Neutrophil (primary cell): ENCODE measurements at regions not wholly inside any gene's neighbourhood (a gene's known extent, or its start where the extent isn't known, plus 50 kb on each side); places are given as distances from the start of the nearest gene placed in this dataset.

Experiments
- H3K27ac ChIP-seq: fragments of 200-600 bp; sonication (generic); 2 replicates; pipeline ENCODE4 v1.5.1; 2016; ENCODE audit warnings: mild to moderate bottlenecking, moderate library complexity
- H3K27me3 ChIP-seq: fragments of 200-600 bp; sonication (generic); 2 replicates; pipeline ENCODE4 v1.6.0; 2016; ENCODE audit warnings: mild to moderate bottlenecking
- H3K36me3 ChIP-seq: fragments of 200-600 bp; sonication (generic); 2 replicates; pipeline ENCODE4 v1.5.1; 2017
- H3K4me1 ChIP-seq, 2 experiments: fragments of 200-600 bp in 1 of 2; sonication (generic) in 1 of 2; 1 replicate in 1 of 2; 2 replicates in 1 of 2; pipeline versions ENCODE4 v1.5.1 to v1.6.1; 2013 to 2016; ENCODE audit warnings: low read depth in 1 of 2, low read length in 1 of 2, mild to moderate bottlenecking in 1 of 2, moderate library complexity in 1 of 2; ENCODE audit not compliant: control insufficient read depth in 1 of 2, insufficient read depth in 1 of 2
- H3K4me3 ChIP-seq, 2 experiments: fragments of 200-600 bp in 1 of 2; sonication (generic) in 1 of 2; 1 replicate in 1 of 2; 2 replicates in 1 of 2; pipeline ENCODE4 v1.5.1; 2013 to 2016; ENCODE audit warnings: low read depth in 1 of 2, low read length in 1 of 2, mild to moderate bottlenecking in 1 of 2, moderate library complexity in 1 of 2
- H3K9me3 ChIP-seq: fragments of 200-600 bp; sonication (generic); 2 replicates; pipeline ENCODE4 v1.5.1; 2016
- TF ChIP-seq, protein P1 (sequence below): fragments of 200-600 bp; sonication (generic); IDR thresholded peaks from 2 replicates; pipeline ENCODE4 v1.5.1; 2016; ENCODE audit warnings: antibody characterized with exemption

GRCh38 chr14:106812788-106813476 is 1286.5 kb downstream of the TMEM121 start:
- H3K4me1 ChIP-seq: no peaks in the 10 kb centered on the region
- no peak overlapping the region for H3K27ac ChIP-seq
- H3K9me3 ChIP-seq: no peaks in the 10 kb centered on the region
- no peaks in the 10 kb centered on the region for H3K36me3 ChIP-seq
- TF ChIP-seq, protein P1, sequence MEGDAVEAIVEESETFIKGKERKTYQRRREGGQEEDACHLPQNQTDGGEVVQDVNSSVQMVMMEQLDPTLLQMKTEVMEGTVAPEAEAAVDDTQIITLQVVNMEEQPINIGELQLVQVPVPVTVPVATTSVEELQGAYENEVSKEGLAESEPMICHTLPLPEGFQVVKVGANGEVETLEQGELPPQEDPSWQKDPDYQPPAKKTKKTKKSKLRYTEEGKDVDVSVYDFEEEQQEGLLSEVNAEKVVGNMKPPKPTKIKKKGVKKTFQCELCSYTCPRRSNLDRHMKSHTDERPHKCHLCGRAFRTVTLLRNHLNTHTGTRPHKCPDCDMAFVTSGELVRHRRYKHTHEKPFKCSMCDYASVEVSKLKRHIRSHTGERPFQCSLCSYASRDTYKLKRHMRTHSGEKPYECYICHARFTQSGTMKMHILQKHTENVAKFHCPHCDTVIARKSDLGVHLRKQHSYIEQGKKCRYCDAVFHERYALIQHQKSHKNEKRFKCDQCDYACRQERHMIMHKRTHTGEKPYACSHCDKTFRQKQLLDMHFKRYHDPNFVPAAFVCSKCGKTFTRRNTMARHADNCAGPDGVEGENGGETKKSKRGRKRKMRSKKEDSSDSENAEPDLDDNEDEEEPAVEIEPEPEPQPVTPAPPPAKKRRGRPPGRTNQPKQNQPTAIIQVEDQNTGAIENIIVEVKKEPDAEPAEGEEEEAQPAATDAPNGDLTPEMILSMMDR: no peak
- H3K4me3 ChIP-seq: no peak overlapping the region
- H3K27me3 ChIP-seq: no peaks in the 10 kb centered on the region

DNA sequence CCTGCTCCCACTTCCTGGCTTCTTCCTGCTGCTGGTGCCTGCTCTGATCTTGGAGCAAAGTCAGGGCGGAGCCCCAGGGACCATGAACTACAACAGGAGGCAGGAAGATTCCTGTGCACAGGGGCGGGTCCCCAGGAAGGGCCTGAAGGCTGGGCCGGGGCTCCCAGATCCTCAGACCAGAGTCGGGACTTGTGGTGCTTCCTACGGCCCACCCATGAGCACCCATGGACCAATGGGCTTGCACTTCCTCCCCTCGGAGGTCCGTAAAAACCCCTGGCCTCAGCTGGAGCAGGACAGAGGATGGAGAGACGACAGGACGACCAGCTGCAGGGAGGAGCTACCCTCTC is 1287.1 kb downstream of the TMEM121 start:
- Histone ChIP-seq H3K36me3 (no peaks in the 10 kb centered on the region), H3K9me3 (no peaks in the 10 kb centered on the region), H3K4me3 (no peak overlapping the region), H3K4me1 (no peaks in the 10 kb centered on the region), H3K27ac (no peak overlapping the region), H3K27me3 (no peaks in the 10 kb centered on the region)
- TF ChIP-seq, protein P1: no peak

DNA sequence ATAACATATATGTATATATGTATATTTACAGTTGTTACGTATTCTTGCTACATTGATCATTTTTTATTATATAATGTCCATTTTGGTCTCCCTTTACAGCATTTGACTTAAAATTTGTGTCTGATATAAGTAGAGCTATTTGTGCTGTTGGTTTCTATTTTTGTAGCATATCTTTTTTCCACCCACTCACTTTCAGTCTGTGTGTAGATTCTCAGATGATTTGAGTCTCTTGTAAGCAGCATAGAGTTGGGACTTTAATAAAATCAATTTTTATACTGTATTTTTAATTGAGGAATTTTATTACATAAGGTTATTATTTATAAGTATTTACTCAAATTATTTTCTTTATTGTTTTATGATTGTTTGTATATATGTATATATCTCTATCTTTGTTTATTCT is 1293.7 kb downstream of the TMEM121 start:
- Histone ChIP-seq H3K36me3 (no peaks in the 10 kb centered on the region), H3K4me1 (no peaks in the 10 kb centered on the region), H3K27ac (no peak overlapping the region), H3K9me3 (no peaks in the 10 kb centered on the region), H3K4me3 (no peak overlapping the region), H3K27me3 (no peaks in the 10 kb centered on the region)
- TF ChIP-seq, protein P1: no peak

DNA sequence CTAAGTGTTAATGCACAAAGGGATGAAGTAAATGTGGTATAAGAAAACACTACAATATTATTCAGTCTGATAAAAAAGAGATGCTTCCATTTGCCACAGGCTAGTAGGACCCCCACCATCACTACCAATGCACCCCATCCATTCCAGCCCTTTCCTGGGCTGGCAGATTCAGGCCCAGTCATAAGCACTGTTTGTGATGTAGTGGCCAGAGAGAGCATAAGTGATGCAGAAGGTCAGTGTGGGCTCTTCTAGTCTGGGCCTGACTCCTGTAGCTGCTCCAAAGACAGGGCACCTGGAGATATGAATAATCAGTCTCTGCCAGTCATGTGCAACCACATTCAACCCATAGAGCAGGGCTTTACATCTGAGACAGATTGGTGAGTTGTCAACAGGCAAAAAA is 1294.7 kb downstream of the TMEM121 start:
- Histone ChIP-seq H3K9me3 (no peaks in the 10 kb centered on the region), H3K4me1 (no peaks in the 10 kb centered on the region), H3K4me3 (no peak overlapping the region), H3K36me3 (no peaks in the 10 kb centered on the region), H3K27ac (no peak overlapping the region), H3K27me3 (no peaks in the 10 kb centered on the region)
- TF ChIP-seq, protein P1: no peak

- H3K9me3 ChIP-seq: no peaks in the 10 kb centered on the region
- H3K27ac ChIP-seq: no peak overlapping the region
- no peaks in the 10 kb centered on the region for H3K27me3 ChIP-seq
- no peak overlapping the region for H3K4me3 ChIP-seq
- no peaks in the 10 kb centered on the region for H3K36me3 ChIP-seq
- TF ChIP-seq, protein P1: no peak
- no peaks in the 10 kb centered on the region for H3K4me1 ChIP-seq
Measured at GRCh38 chr14:106822905-106823304, 1296.5 kb downstream of the TMEM121 start.

- Histone ChIP-seq H3K27me3 (no peaks in the 10 kb centered on the region), H3K4me3 (no peak overlapping the region), H3K9me3 (no peaks in the 10 kb centered on the region), H3K4me1 (no peaks in the 10 kb centered on the region), H3K36me3 (no peaks in the 10 kb centered on the region), H3K27ac (no peak overlapping the region)
- TF ChIP-seq, protein P1: no peak
Measured at GRCh38 chr14:106823552-106823951, 1297.2 kb downstream of the TMEM121 start.
